Tibial artery (tissue), 4 donors: ENCODE measurements at regions not wholly inside any gene's neighbourhood (a gene's known extent, or its start where the extent isn't known, plus 50 kb on each side); places are given as distances from the start of the nearest gene placed in this dataset.

Experiments
- DNase-seq, 2 donors: peaks; one replicate each; pipeline ENCODE4 v3.0.0-alpha.2; 2019
- H3K27ac ChIP-seq, 2 donors: fragments of 200-600 bp; sonication (generic) in 1 of 2; 1 replicate in 1 of 2; 2 replicates in 1 of 2; pipeline ENCODE4 v1.5.1; 2018 to 2019; ENCODE audit warnings: mild to moderate bottlenecking in 1 of 2
- H3K27me3 ChIP-seq, 2 donors: fragments of 200-600 bp; sonication (generic) in 1 of 2; one replicate each; pipeline versions ENCODE4 v1.5.1 to v1.6.0; 2016 to 2019
- H3K36me3 ChIP-seq, 3 donors: fragments of 200-600 bp; sonication (generic) in 2 of 3; one replicate each; pipeline ENCODE4 v1.5.1; 2016 to 2019; ENCODE audit warnings: mild to moderate bottlenecking in 2 of 3
- H3K4me1 ChIP-seq, 4 donors: fragments of 200-600 bp; sonication (generic) in 2 of 4; 1 replicate in 3 of 4; 2 replicates in 1 of 4; pipeline ENCODE4 v1.5.1; 2016 to 2019
- H3K4me3 ChIP-seq, 2 donors: fragments of 200-600 bp; sonication (generic) in 1 of 2; 1 replicate in 1 of 2; 2 replicates in 1 of 2; pipeline ENCODE4 v1.5.1; 2018 to 2019; ENCODE audit warnings: mild to moderate bottlenecking in 2 of 2
- H3K9me3 ChIP-seq, 3 donors: fragments of 200-600 bp; sonication (generic) in 1 of 3; one replicate each; pipeline ENCODE4 v1.5.1; 2016 to 2019
- CTCF ChIP-seq, 2 experiments: fragments of 200-600 bp in 1 of 2; fragments of 450-650 bp in 1 of 2; IDR thresholded peaks; one replicate each; pipeline ENCODE4 v1.5.1; 2017 to 2019; ENCODE audit warnings: antibody characterized with exemption in 2 of 2, mild to moderate bottlenecking in 1 of 2, moderate library complexity in 1 of 2
- intact Hi-C: fragments of 100-400 bp; cut with DNase I; formaldehyde crosslinking; loops from one replicate; pipeline ENCODE4 v1.15.0; 2023; ENCODE audit warnings: low total_unique reads

GRCh38 chr14:76690502-76691105 lies 70.7 kb upstream of the VASH1 start:
- Histone ChIP-seq H3K36me3 (no peaks in the 10 kb centered on the region), H3K4me1 (no peaks in the 10 kb centered on the region), H3K4me3 (no peak overlapping the region), H3K27me3 (no peaks in the 10 kb centered on the region), H3K9me3 (peaks cover 7 to 22% (median 14%) of the 10 kb centered on the region in 3 donors), H3K27ac (no peak overlapping the region)
- no peak for TF ChIP-seq CTCF (IDR thresholded peaks at IDR 0.05)
- no peak for DNase-seq
- intact Hi-C loops = no loop called here

GRCh38 chr14:76694106-76694505 lies 67.2 kb upstream of the VASH1 start:
- intact Hi-C loops = no loop called here
- peaks cover 0 to 7% (median 2%) of the 10 kb centered on the region in 4 donors for H3K4me1 ChIP-seq

GRCh38 chr14:76695263-76695920 lies 65.9 kb upstream of the VASH1 start:
- no peaks in the 10 kb centered on the region for H3K9me3 ChIP-seq
- no peaks in the 10 kb centered on the region for H3K27me3 ChIP-seq
- no peak for DNase-seq
- no peaks in the 10 kb centered on the region for H3K36me3 ChIP-seq
- H3K4me1 ChIP-seq = peaks cover 0 to 20% (median 14%) of the 10 kb centered on the region in 4 donors
- TF ChIP-seq CTCF (IDR thresholded peaks at IDR 0.05) = no peak
- intact Hi-C loops = no loop called here
- H3K27ac ChIP-seq = no peak overlapping the region
- H3K4me3 ChIP-seq = no peak overlapping the region

More at GRCh38 chr14:76694106-76694505, 67.2 kb upstream of the VASH1 start:
- H3K36me3 ChIP-seq = no peaks in the 10 kb centered on the region
- no peak for TF ChIP-seq CTCF (IDR thresholded peaks at IDR 0.05)
- H3K27ac ChIP-seq = no peak overlapping the region
- no peaks in the 10 kb centered on the region for H3K9me3 ChIP-seq
- no peak for DNase-seq
- H3K27me3 ChIP-seq = no peaks in the 10 kb centered on the region
- no peak overlapping the region for H3K4me3 ChIP-seq

- Histone ChIP-seq H3K9me3 (no peaks in the 10 kb centered on the region), H3K27ac (no peak overlapping the region), H3K36me3 (no peaks in the 10 kb centered on the region), H3K4me1 (peaks cover 0 to 30% (median 24%) of the 10 kb centered on the region in 4 donors), H3K4me3 (no peak overlapping the region), H3K27me3 (no peaks in the 10 kb centered on the region)
- DNase-seq = no peak
- intact Hi-C loops = no loop called here
- no peak for TF ChIP-seq CTCF (IDR thresholded peaks at IDR 0.05)
Observed at GRCh38 chr14:76696361-76696760, 64.9 kb upstream of the VASH1 start.

- TF ChIP-seq CTCF (IDR thresholded peaks at IDR 0.05) = no peak
- H3K9me3 ChIP-seq = no peaks in the 10 kb centered on the region
- no peak overlapping the region for H3K4me3 ChIP-seq
- H3K36me3 ChIP-seq = no peaks in the 10 kb centered on the region
- intact Hi-C loops = no loop called here
- H3K27me3 ChIP-seq = no peaks in the 10 kb centered on the region
- H3K27ac ChIP-seq = no peak overlapping the region
- H3K4me1 ChIP-seq = peaks cover 0 to 34% (median 28%) of the 10 kb centered on the region in 4 donors
- DNase-seq = no peak
Observed at GRCh38 chr14:76696791-76697190, 64.5 kb upstream of the VASH1 start.
